NCI-H510A treated with DMSO at 0.1 percent for 48 hours (cell line): ENCODE measurements at regions not wholly inside any gene's neighbourhood (a gene's known extent, or its start where the extent isn't known, plus 50 kb on each side); places are given as distances from the start of the nearest gene placed in this dataset.
"Not testable (repeated sequence)": the region's sequence is repeated elsewhere in the genome, so short reads cannot be mapped to it uniquely, and the experiment has no call there.

Source experiments
- DNase-seq: peaks from one replicate; lab custom pipeline; 2025; lab: John Stamatoyannopoulos, UW

DNA sequence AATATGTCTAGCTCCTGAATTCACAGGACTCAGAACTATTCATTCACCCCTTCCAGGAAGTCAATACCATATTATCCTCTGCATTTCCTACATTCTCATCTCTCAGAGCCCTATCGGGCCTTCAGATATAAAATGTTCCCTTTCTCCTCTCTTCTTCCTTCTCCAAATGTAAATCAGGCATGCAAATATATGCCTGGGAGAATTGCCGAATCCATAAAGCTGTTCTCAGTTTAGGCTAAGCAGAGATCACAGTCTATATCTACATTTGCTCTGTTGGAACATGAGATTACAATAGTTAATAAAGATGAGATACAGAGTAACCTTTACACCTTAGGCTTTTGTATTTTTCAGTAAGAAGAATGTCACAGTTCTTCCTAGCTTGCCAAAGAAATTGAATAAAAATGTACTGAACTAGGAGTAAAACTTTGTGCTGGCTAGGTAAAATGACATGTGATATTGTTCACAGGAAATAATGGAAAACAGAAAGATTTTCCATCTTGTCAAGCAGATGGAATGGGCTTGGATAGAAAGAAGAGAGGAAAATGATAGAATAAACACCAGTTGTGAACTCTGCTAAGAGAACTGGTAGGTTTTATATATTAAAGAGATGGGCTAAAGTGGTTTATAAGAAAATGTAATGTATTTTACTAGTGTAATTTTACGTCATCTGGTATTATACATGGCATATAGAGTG, 161.5 kb downstream of the NRIP1 start:
- DNase-seq: no peak

DNA sequence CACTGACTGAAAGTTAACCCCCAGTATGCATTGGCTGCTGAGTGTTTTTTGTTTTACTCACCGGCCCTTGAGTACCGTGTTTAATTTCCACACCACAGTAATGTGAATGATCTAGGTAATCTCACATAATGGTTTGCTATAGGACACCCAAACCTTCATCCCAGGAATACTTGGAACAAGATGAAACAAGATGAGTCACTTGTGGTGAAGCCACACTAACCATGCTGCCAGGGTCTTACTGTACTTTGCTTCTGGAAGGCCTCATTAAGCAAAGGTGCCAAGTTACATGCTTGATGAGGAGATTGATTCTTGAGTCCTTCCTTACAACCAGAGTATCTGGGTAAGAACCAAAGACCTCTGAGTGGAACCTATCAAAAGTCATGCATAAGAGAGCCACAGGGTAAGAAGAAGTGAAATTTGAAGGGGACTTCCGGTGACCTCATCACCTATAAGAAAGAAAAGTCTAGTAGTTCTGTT, 163.3 kb downstream of the NRIP1 start:
- no peak for DNase-seq

DNA sequence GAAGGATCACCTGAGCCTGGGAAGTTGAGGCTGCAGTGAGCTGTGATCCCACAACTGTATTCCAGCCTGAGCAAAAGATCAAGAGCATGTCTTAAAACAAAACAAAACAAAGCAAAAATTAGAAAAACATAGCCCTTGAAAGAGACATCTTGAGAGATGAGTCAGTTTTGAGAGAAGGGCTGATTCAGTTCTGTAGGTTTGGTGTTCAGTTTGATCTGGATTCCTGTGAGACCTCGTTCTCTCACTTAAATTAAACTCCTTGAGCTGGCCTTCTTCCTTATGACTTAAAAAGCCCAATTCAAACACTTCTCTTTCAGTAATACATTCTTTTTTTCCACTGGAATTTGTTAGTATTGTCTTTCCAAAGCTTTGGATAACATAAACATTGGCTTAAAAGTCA, 164.2 kb downstream of the NRIP1 start:
- DNase-seq: no peak

DNA sequence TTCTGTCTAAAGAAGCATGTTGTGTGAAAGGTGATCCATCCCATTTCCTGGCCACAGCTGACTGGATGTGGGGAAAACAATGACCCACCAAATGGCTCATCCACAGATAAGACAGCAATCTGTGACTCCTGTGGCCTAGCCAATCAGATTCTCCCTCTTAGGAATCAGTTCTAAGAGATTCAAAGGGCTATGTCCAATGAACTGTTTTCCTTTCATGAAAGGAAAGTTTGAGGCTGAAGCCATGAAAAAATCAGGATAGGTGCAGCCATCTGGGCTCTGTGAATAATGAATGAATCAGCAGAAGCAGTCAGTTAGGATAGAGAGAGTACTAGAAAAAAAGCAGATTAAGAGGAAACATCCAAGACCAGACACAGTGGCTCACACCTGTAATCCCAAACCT, 164.7 kb downstream of the NRIP1 start:
- DNase-seq: no peak

DNA sequence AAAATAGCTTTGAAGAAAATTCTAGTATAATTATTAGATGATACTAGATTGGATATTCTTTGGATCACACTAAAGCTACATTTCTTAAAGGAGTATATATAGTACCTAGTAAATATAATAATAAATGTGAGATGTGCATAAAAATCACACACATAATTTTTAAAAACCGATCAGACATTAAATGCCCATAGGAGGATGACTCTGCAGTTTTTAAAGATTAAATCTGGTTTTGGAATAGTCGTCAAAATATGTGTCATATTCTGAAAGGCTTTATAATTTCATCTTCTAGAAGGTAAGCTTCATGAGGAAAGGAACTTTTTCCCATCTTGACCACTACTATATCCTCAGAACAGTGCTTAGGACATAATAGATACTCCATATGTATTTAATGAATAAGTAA, 169.0 kb downstream of the NRIP1 start:
- no peak for DNase-seq

DNA sequence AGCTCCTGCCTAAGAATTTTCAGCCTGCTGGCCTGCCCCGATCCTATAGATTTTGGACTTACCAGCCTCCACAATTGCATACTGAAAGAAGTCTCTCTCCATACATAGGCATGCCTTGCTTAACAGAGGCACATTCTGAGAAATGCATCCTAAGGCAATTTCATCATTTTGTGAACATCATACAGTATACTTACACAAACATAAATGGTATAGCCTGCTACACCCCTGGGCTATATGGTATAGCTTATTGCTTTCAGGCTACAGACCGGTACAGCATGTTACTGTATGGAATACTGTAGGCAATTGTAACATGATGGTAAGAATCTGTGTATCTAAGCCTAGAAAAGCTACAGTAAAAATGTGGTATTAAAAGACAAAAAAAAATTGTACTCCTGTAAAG, 174.7 kb downstream of the NRIP1 start:
- no peak for DNase-seq

DNA sequence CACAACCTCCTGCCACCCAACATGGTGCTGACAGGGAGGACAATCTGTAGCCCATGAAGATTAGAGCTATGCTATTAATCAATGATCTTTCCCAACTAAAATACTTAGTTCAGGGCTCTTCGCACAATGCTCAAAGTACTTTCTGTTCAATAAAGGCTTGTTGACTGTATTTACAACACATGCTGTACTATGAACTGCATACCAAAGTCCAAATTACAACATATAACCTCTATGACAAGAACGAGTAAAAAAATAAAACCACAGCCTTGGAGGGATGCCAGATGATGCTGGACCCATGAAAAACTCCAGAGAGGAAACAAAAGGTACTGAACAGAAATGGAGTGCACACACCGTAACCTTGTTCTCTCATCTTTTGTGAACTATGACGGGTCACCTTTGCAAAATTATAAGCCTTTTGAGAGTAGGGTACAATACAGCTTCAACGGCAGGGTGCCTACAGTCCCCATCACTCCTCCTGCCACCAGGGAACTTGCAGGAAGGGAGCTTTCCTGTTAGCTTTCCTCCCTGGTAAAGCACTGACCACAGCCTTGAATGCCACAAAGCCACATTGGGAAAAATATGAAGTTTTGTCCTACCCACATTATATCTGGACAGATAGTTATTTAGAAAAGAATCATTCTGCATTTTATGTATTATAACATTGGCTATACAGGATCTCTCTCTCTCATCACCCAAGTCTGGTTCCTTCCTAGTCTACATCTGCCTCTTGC, 175.6 kb downstream of the NRIP1 start:
- DNase-seq: no peak

DNA sequence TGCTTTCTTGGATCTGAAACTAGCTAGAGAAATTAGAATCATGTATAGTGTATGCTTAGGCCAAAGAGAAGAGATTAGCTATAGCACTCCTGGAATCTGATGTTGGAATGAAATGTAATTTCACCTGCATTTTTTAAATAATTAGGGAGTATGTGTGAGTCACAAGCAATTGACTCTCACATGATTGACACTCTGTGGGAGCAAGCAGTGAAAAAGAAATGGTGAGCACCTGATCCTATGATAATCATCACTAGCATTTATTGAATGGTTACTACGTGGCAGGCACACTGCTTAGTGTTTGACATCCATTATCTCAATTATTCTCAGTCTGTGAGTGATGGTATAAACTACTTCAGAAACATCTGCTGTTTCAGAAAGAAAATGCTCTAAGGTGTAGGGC, 176.6 kb downstream of the NRIP1 start:
- DNase-seq: no peak

DNA sequence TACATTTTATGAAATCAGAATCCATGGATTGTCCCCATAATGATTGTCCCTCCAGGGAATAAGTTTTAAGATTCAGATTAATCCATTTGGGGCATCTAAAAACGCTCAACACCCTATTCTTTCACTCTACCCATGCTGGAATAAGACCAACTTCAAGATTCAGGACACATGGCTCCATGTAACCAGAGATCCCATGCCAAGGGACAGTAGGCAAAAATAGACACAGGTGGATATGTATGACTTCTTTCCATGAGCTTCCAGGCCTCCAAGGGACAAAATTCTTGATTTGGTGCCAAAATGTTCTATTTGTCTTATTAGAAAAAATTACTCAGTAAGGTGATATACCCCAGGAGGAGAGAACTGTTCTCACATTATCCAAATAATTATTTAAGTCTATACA, 178.8 kb downstream of the NRIP1 start:
- no peak for DNase-seq

DNA sequence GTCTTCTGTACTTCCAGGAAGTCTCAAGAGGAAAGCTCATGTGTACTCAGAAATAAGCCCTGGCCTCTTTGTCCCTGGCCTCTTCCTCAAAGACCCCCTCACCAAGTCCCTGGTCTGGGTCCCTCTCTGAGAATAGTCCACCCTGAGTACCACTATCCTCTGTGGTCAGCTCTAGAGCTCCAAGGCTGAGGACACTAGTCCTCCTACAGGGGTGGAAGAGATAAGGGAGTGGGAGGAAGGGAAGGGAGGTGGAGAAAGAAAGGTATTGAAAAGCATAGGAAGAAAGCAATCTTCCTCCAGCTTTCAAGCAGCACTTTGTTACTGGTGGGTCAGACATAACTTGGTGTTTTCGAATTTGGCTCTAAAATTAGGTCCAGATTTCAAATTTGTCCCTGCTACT, 181.4 kb downstream of the NRIP1 start:
- DNase-seq: no peak

DNA sequence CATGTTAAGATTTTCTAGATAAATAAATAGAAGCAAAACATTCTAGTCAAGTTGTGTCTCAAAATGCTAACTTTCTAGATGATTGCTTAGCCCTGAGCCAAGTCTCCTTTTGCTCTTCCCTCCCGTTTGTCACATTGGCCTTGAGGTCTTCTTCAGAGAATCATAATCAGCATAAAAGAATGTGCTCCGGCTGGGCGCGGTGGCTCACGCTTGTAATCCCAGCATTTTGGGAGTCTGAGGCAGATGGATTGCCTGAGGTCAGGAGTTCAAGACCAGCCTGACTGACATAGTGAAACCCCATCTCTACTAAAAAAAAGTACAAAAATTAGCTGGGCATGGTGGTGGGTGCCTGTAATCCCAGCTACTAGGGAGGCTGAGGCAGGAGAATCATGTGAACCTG, 182.3 kb downstream of the NRIP1 start:
- DNase-seq: not testable (repeated sequence)

DNA sequence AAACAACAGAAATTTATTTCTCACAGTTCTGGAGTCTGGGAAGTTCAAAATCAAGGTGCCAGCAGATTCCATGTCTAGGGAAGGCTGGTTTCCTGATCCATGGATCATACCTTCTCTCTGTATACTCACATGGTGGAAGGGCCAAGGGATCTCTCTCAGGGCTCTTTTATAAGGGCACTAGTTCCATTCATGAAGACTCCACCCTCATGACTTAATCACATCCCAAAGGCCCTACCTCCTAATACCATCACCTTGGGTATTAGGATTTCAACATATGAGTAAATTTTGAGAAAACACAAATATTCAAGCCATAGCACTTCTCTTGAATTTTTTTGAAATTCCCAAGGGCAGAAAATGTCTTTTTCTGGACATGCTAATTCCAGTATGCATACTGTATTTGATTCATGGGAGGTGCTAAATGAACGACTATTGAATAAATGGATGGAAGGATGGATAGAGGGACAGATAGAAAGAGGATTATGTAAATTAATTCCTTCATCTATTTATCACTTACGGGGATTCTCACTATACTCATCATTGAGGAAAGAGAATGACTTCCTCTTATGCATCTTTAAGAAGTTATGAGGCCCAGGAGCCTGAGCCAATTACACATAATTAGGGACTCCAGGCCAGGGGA, 182.8 kb downstream of the NRIP1 start:
- DNase-seq: no peak

DNA sequence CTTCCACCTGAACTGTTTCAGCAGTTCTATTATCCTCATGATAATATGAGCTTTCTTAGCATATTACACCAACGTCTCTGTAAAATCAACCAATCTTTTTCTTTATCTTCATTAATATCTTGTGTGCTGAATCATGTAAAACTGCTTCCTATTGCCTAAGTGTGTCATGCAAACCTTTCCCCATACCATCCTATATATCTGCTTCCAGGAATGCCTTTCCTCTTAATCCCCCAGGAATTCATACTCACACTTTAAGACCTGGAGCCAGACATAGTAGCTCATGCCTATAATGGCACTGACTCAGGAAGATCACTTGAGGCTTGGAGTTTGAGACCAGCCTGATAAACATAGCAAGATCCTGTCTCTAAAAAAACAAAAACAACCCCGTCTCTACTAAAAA, 183.9 kb downstream of the NRIP1 start:
- no peak for DNase-seq

DNA sequence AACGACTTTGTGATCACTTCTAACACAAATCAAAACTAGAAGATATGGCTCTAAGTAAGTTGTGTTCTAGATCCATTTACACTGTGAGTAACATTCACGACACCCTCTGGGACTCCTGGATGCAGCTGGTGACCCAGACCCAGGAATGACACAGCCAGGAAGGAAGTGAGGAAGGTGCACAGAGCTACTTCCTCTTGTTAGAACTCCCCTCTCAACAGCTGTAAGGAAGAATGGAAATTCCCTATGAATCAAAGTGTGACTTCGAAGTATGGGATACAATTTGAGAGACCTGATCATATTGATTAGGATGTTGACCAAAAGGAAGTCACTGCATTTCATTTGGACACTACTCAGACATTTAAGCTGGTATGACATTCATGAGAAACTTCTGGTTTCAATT, 185.3 kb downstream of the NRIP1 start:
- DNase-seq: no peak

DNA sequence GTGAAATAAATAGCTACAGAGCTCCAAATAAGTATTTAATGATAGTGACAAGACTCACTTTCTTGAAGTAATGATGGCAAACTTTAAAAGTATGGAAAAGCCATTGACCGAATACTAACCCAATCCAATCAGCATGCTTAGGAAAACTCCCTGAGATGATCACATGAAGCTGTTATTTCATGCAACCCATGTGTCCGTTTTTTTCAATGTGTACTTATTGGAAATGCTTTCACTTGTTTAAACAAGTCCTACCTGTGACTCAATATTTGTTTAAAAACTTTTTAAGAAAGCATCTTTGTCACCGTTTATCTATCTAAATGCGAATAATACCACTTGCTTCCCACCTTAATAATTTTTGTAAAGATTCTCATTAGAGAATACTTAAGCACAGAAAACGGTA, 185.8 kb downstream of the NRIP1 start:
- no peak for DNase-seq

DNA sequence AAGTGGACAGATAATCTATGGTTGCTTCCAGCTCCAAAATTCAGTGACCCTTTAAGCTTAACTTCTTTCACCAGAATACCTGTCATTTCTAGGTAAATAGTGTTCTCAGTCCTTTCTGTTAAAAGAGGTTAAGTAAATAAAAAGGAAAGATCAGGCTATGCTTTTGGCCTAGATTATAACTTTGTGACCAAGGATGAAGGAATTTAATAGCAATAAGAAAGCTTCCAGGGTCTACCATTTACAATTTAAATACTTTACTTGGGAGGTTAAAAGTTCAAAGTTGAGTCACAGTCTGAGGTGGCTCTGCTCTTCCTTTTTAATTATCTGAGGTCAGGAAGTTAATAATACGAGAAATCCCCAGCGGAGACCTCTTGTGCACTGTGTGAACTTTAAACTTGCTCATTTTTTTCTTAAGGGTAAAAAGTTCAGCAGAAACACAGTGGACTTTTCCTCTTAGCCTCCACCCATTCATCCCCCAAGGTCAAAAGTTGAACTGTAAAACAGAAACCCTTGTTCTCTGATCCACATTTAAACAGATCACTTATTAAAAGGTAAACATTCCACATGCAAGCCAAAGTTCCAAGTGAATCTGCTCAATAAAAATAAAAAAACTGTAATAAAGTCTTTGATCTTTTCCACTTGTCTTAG, 187.1 kb downstream of the NRIP1 start:
- DNase-seq: no peak

DNA sequence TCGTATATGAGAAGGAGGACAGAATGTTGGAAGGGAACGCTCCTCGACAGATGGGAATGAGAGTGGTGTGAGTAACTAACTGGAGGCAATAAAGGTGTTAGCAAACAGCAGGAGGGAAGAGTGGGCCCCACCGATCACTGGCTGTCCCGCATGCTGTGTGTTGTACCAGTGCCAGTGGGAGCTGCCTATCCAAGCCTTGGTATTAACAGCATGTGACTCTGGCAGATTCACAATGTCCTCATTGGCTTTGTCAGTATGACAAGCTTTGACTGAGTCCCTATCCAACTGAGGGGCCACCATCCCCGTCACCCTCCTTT, 188.3 kb downstream of the NRIP1 start:
- no peak for DNase-seq

DNA sequence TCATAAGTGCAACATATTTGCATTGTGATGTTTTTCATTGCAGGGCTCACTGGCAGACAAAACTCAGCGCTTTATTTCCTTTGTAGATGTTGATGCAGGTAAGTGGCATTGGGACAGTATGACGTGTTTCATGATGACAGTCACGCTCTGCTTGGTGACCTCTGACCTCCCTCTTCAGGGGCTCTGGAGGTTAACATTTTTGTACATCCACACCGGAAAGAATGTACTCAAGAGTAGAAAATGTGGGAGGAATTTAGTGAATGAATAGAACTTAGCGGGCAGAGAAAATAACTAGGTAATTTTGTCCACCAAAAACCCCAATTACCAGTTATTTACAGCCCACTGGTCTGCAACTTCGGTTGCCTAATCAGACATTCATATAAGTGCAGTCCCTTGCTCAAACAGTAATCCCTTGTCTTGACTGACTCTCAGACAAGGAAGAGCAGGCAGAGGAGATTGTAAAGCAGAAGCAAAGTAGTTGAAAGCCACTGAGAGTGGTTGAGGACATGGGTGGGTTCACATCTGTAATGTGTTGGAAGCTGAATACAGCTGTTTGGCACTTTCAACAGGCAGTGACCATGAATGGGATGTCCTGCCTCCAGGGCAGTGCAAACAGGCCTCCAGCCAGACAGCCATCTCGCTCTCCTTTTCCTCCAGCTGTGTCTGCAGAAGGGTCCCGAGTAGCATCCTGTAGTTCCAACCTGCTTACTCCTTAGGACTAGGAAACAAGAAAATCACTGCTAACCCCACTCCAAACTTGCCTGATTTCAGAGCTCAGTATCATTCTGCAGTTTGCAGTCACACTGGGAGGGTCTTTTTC, 188.9 kb downstream of the NRIP1 start:
- DNase-seq: no peak

DNA sequence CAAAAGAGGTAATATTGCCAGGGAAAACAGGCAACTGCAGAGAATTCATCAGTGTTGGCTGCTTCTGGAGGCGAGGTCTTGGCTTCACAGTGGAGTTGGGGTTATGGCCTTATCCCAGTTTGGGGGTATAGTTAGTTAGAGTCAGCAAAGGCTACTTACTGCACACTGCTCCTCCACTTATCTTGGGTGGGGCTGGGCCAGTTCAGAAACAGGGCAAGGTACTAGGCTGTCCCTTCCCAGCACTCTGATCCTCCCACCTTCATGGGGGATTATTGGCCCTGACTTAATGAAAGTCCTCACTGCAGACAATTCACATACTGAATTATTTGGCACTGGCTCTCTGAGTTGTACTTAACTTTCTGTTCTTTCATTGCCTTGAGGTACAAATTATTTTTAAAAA, 189.6 kb downstream of the NRIP1 start:
- no peak for DNase-seq

DNA sequence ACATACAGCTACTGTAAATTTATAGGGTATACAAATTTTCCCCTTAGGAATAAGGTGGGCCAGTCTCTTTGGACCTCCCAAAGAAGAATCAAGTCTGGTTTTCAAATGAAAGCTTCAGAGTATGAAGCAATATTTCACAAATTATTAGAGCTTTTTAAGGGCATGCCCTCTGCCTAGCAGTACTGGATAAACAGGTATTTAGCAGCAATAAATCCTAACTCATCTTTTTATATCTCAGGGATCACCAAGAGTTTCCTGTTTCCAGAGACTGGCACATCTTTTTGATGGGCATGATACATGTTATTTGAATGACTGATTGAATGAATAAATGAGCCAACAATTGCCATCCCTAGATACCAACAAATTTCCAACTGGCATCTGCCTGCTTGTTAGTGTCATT, 190.4 kb downstream of the NRIP1 start:
- DNase-seq: no peak

DNA sequence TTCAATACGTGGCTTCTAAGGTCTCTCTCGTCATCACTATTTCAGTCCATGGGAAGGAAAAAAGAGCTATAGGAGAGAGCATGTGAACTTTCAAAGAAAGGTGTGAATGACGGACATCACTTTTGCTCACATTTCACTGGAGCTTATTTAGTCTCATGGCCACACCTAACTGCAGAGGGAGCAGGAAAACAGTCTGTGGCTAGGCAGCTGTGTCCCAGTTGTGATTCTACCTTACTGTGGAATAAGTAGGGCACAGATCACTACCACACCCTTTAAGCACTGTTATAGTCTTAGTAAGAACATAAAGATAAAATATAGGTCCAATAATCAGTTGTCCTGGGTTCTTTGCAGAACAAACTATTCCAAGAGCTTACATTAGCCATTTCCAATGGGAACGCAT, 192.9 kb downstream of the NRIP1 start:
- no peak for DNase-seq

DNA sequence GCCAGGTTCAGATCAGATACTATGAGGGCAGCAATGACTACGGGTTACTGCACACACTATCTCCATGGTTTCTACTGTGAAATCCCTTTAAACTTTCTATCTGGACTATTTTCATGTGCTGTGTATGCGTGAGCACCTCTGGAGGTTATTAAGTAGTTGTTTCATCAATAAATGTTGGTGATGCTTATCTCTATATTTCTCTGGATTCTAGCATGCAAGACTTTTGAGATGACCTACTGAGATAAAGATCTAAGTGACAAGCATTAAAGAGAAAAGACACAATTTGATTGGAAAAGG, 194.0 kb downstream of the NRIP1 start:
- DNase-seq: no peak
